H9 (cell line): ENCODE measurements at regions not wholly inside any gene's neighbourhood (a gene's known extent, or its start where the extent isn't known, plus 50 kb on each side); places are given as distances from the start of the nearest gene placed in this dataset.

Source experiments
- DNase-seq: peaks from one replicate; pipeline ENCODE4 v3.0.0-alpha.2; 2017
- H2AFZ ChIP-seq: one replicate; pipeline ENCODE4 v1.6.1; 2013; ENCODE audit warnings: mild to moderate bottlenecking, low read length, control low read depth, moderate library complexity
- H2AK5ac ChIP-seq: 2 replicates; pipeline ENCODE4 v1.6.1; 2013; ENCODE audit warnings: low read length, control low read depth, mixed read lengths; ENCODE audit not compliant: insufficient read length
- H2BK120ac ChIP-seq: one replicate; pipeline ENCODE4 v1.6.1; 2013; ENCODE audit warnings: low read depth, mild to moderate bottlenecking, low read length, control low read depth, inconsistent platforms; ENCODE audit not compliant: poor library complexity, severe bottlenecking
- H2BK12ac ChIP-seq: 2 replicates; pipeline ENCODE4 v1.6.1; 2013; ENCODE audit warnings: low read length, control low read depth, mixed read lengths, low read depth; ENCODE audit not compliant: insufficient read length
- H2BK15ac ChIP-seq: 2 replicates; pipeline ENCODE4 v1.6.1; 2013; ENCODE audit warnings: low read depth, low read length, control low read depth
- H2BK20ac ChIP-seq: one replicate; pipeline ENCODE4 v1.6.1; 2013; ENCODE audit warnings: low read depth, mild to moderate bottlenecking, low read length, control low read depth, inconsistent platforms; ENCODE audit not compliant: poor library complexity, severe bottlenecking
- H2BK5ac ChIP-seq: 2 replicates; pipeline ENCODE4 v1.6.1; 2013; ENCODE audit warnings: low read length, control low read depth, mixed read lengths; ENCODE audit not compliant: insufficient read length
- H3K14ac ChIP-seq: 2 replicates; pipeline ENCODE4 v1.6.1; 2013; ENCODE audit warnings: low read length, control low read depth; ENCODE audit not compliant: insufficient read depth
- H3K18ac ChIP-seq: 2 replicates; pipeline ENCODE4 v1.6.1; 2013; ENCODE audit warnings: low read depth, mild to moderate bottlenecking, mixed read lengths, low read length, control low read depth; ENCODE audit not compliant: insufficient read length
- H3K23ac ChIP-seq: 2 replicates; pipeline ENCODE4 v1.6.1; 2013; ENCODE audit warnings: low read length, control low read depth, mixed read lengths, low read depth; ENCODE audit not compliant: insufficient read length
- H3K23me2 ChIP-seq: 2 replicates; pipeline ENCODE4 v1.6.1; 2013; ENCODE audit warnings: low read depth, mild to moderate bottlenecking, mixed read lengths, low read length, control low read depth; ENCODE audit not compliant: insufficient read length, poor library complexity, severe bottlenecking
- H3K27ac ChIP-seq: 2 replicates; pipeline ENCODE4 v1.5.1; 2013; ENCODE audit warnings: low read length, control low read depth, mixed read lengths, low read depth; ENCODE audit not compliant: insufficient read length
- H3K27me3 ChIP-seq: 2 replicates; pipeline ENCODE4 v1.6.1; 2013; ENCODE audit warnings: low read length, control low read depth, inconsistent platforms; ENCODE audit not compliant: insufficient read depth
- H3K4ac ChIP-seq: 2 replicates; pipeline ENCODE4 v1.6.1; 2013; ENCODE audit warnings: low read depth, mild to moderate bottlenecking, control low read depth, inconsistent platforms, low read length, moderate library complexity
- H3K4me1 ChIP-seq: 2 replicates; pipeline ENCODE4 v1.6.1; 2013; ENCODE audit warnings: low read length, control low read depth, inconsistent platforms; ENCODE audit not compliant: insufficient read depth
- H3K4me2 ChIP-seq: 2 replicates; pipeline ENCODE4 v1.6.1; 2013; ENCODE audit warnings: low read length, control low read depth, mixed read lengths; ENCODE audit not compliant: insufficient read length, insufficient read depth
- H3K56ac ChIP-seq: 2 replicates; pipeline ENCODE4 v1.6.1; 2013; ENCODE audit warnings: low read depth, mild to moderate bottlenecking, mixed read lengths, low read length, control low read depth; ENCODE audit not compliant: insufficient read length
- H3K79me1 ChIP-seq: 2 replicates; pipeline ENCODE4 v1.6.1; 2013; ENCODE audit warnings: low read depth, mild to moderate bottlenecking, moderate library complexity, low read length, control low read depth, inconsistent platforms; ENCODE audit not compliant: insufficient read depth, poor library complexity, severe bottlenecking
- H3K79me2 ChIP-seq: 2 replicates; pipeline ENCODE4 v1.6.1; 2013; ENCODE audit warnings: low read length, control low read depth, inconsistent platforms; ENCODE audit not compliant: insufficient read depth
- H3K9ac ChIP-seq: 2 replicates; pipeline ENCODE4 v1.6.1; 2013; ENCODE audit warnings: low read length, control low read depth, mixed read lengths; ENCODE audit not compliant: insufficient read length; ENCODE audit errors: extremely low read depth
- H3K9me3 ChIP-seq: one replicate; pipeline ENCODE4 v1.6.1; 2013; ENCODE audit warnings: low read depth, low read length, inconsistent platforms; ENCODE audit not compliant: control insufficient read depth
- H3T11ph ChIP-seq: one replicate; pipeline ENCODE4 v1.6.1; 2013; ENCODE audit warnings: mild to moderate bottlenecking, low read length, control low read depth, inconsistent platforms
- H4K20me1 ChIP-seq: one replicate; pipeline ENCODE4 v1.6.1; 2013; ENCODE audit not compliant: control insufficient read depth, insufficient read length, insufficient read depth
- H4K5ac ChIP-seq: 2 replicates; pipeline ENCODE4 v1.6.1; 2013; ENCODE audit warnings: low read depth, mild to moderate bottlenecking, mixed read lengths, low read length, control low read depth; ENCODE audit not compliant: insufficient read length
- H4K8ac ChIP-seq: replicated peaks from 2 replicates; pipeline ENCODE4 v1.6.1; 2013; ENCODE audit warnings: low read length, control low read depth, mixed read lengths, low read depth; ENCODE audit not compliant: insufficient read length
- H4K91ac ChIP-seq: 2 replicates; pipeline ENCODE4 v1.6.1; 2013; ENCODE audit warnings: low read depth, mild to moderate bottlenecking, moderate library complexity, mixed read lengths, low read length, control low read depth; ENCODE audit not compliant: insufficient read length
- H3K27ac Mint-ChIP-seq, 3 experiments: 2 replicates in 2 of 3; 3 replicates in 1 of 3; pipeline ENCODE4 v1.8.0; 2020 to 2021; ENCODE audit warnings: mixed read lengths in 3 of 3, mild to moderate bottlenecking in 1 of 3, moderate library complexity in 1 of 3
- H3K27me3 Mint-ChIP-seq: 2 replicates; pipeline ENCODE4 v1.8.0; 2021; ENCODE audit warnings: low read depth, mild to moderate bottlenecking, moderate library complexity, mixed read lengths
- H3K36me3 Mint-ChIP-seq, 3 experiments: 2 replicates in 2 of 3; 3 replicates in 1 of 3; pipeline ENCODE4 v1.8.0; 2020 to 2021; ENCODE audit warnings: low read depth in 3 of 3, mixed read lengths in 3 of 3; ENCODE audit not compliant: insufficient read depth in 1 of 3
- H3K4me1 Mint-ChIP-seq, 2 experiments: 2 replicates each; pipeline ENCODE4 v1.8.0; 2020; ENCODE audit warnings: mixed read lengths in 2 of 2
- H3K4me3 Mint-ChIP-seq, 2 experiments: 2 replicates in 1 of 2; 3 replicates in 1 of 2; pipeline ENCODE4 v1.8.0; 2020 to 2021; ENCODE audit warnings: mild to moderate bottlenecking in 2 of 2, mixed read lengths in 2 of 2, moderate library complexity in 1 of 2
- H3K9me3 Mint-ChIP-seq, 2 experiments: 2 replicates in 1 of 2; 3 replicates in 1 of 2; pipeline ENCODE4 v1.8.0; 2020; ENCODE audit warnings: mild to moderate bottlenecking in 2 of 2, mixed read lengths in 2 of 2, moderate library complexity in 1 of 2
- WGBS: extraction: QIAGEN DNeasy Blood & Tissue Kit; methylation state at CpG from one replicate; pipeline ENCODE4 v1.1.7; 2013; ENCODE audit warnings: missing lambda C conversion rate, low lambda C conversion rate, mixed read lengths; ENCODE audit not compliant: insufficient read length; ENCODE audit errors: extremely low coverage; 5-methylcytosine and 5-hydroxymethylcytosine counted together
- TF ChIP-seq, protein P1 (sequence below): fragments of 200-600 bp; sonication (generic); conservative IDR thresholded peaks from 3 replicates; pipeline ENCODE4 v1.8.0; 2021; ENCODE audit warnings: antibody characterized with exemption, mild to moderate bottlenecking

DNA sequence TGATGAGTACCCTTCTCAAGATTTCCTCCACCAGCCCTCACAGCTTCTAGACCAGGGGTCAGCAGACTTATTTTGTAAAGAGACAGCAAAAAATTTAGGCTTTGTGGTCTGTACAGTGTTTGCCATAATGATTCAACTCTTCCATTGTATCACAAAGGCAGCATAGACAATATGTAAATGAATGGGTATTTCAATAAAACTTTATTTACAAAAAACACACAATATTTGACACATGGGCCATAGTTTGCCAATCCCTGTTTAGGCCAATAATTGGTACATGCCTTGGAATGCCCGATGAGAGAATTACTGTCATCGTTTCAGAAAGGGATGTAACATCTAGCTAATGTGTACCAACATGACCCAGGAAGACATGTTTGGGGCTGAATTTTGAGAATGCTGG is 178.9 kb upstream of the GALNT2 start:
- no peak overlapping the region for H2BK20ac ChIP-seq
- no peak overlapping the region for H3K14ac ChIP-seq
- no peak overlapping the region for H3T11ph ChIP-seq
- TF ChIP-seq, protein P1, sequence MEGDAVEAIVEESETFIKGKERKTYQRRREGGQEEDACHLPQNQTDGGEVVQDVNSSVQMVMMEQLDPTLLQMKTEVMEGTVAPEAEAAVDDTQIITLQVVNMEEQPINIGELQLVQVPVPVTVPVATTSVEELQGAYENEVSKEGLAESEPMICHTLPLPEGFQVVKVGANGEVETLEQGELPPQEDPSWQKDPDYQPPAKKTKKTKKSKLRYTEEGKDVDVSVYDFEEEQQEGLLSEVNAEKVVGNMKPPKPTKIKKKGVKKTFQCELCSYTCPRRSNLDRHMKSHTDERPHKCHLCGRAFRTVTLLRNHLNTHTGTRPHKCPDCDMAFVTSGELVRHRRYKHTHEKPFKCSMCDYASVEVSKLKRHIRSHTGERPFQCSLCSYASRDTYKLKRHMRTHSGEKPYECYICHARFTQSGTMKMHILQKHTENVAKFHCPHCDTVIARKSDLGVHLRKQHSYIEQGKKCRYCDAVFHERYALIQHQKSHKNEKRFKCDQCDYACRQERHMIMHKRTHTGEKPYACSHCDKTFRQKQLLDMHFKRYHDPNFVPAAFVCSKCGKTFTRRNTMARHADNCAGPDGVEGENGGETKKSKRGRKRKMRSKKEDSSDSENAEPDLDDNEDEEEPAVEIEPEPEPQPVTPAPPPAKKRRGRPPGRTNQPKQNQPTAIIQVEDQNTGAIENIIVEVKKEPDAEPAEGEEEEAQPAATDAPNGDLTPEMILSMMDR: no peak
- no peak for DNase-seq
- H3K4ac ChIP-seq: no peak overlapping the region
- H2AFZ ChIP-seq: no peak overlapping the region
- H4K5ac ChIP-seq: no peak overlapping the region
- no CpG with 5 or more reads among the region's 2 CpGs for WGBS
- H2BK120ac ChIP-seq: no peak overlapping the region
- H3K23ac ChIP-seq: no peak overlapping the region
- H2BK5ac ChIP-seq: no peak overlapping the region
- H3K23me2 ChIP-seq: no peaks in the 10 kb centered on the region
- H3K27ac ChIP-seq: no peak overlapping the region
- H3K79me2 ChIP-seq: no peaks in the 10 kb centered on the region
- no peak overlapping the region for H2BK12ac ChIP-seq
- Mint-ChIP-seq H3K9me3 (peaks cover 0 to 2% of the 10 kb centered on the region in 2 experiments; a peak in 2 of 5 replicates), H3K27me3 (no peaks in the 10 kb centered on the region; the same call in 1 of the 2 replicates), H3K4me3 (no peak overlapping the region), H3K4me1 (peaks cover 0 to 1% of the 10 kb centered on the region in 2 experiments; a peak in 1 of 4 replicates), H3K27ac (no peak overlapping the region), H3K36me3 (no peaks in the 10 kb centered on the region)
- H3K27me3 ChIP-seq: no peaks in the 10 kb centered on the region
- H2BK15ac ChIP-seq: no peak overlapping the region
- H3K9ac ChIP-seq: no peak overlapping the region
- H3K4me2 ChIP-seq: no peak overlapping the region
- H3K9me3 ChIP-seq: no peaks in the 10 kb centered on the region
- H3K4me1 ChIP-seq: no peaks in the 10 kb centered on the region
- no peaks in the 10 kb centered on the region for H4K20me1 ChIP-seq
- H4K8ac ChIP-seq: no peak overlapping the region
- H2AK5ac ChIP-seq: no peak overlapping the region
- H3K56ac ChIP-seq: no peak overlapping the region
- no peak overlapping the region for H4K91ac ChIP-seq
- H3K18ac ChIP-seq: no peak overlapping the region
- H3K79me1 ChIP-seq: no peaks in the 10 kb centered on the region
